T-helper 1 cell treated with Interleukin-12 subunit alpha and Interleukin-12 subunit beta and Interleukin-4 antibody, amounts not matched to agents 30 ng/mL and 1 ng/mL, for 36 hours (primary cell): ENCODE measurements at regions not wholly inside any gene's neighbourhood (a gene's known extent, or its start where the extent isn't known, plus 50 kb on each side); places are given as distances from the start of the nearest gene placed in this dataset.
"Not testable (repeated sequence)": the region's sequence is repeated elsewhere in the genome, so short reads cannot be mapped to it uniquely, and the experiment has no call there.

Experiments used
- intact Hi-C: fragments of 100-400 bp; cut with micrococcal nuclease; formaldehyde crosslinking; loops from one replicate; pipeline ENCODE4 v1.15.1; 2024

- intact Hi-C loops = no loop called here
These were observed 435.5 kb downstream of the DTWD2 start for GRCh38 chr5:118552731-118553360.

DNA sequence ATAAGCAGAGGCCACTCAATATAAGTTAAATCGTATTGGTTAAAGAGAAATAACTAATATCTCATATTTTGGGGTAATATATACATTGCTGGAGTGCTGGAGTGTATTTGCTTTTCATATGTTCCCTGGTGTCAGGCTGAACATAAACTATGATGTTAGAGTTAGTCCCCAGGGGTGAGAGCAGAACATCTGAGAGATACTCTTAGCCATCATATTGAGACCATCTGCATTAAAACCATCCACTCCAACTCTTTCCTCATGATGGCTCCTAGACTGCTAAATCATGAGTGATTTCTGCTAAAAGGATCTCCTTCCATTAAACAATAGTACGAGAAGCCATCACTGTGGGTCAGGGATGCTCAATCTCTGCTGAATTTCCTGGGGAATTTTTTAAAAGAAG, 436.2 kb downstream of the DTWD2 start:
- intact Hi-C loops = no loop called here

- intact Hi-C loops = no loop called here
These were observed 436.6 kb downstream of the DTWD2 start for GRCh38 chr5:118551716-118552115.

DNA sequence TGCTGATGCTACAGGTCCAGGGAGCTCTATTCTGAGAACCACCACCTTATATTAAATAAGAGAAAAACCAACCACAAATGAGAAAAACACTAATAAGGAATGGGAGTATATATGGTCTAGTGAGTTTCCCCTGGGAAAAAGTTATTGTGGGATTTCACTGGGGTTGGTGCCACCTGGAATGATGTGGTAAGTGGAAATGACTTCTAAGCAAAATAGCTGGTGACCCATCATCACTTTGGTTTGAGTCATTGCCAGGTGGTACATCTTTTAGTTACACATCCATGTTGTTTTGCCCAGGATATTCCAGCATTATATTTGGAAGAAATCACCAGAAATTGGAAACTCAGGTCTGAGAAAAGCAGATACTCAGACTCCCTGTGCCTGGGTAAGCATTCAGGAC, 437.3 kb downstream of the DTWD2 start:
- intact Hi-C loops = no loop called here

DNA sequence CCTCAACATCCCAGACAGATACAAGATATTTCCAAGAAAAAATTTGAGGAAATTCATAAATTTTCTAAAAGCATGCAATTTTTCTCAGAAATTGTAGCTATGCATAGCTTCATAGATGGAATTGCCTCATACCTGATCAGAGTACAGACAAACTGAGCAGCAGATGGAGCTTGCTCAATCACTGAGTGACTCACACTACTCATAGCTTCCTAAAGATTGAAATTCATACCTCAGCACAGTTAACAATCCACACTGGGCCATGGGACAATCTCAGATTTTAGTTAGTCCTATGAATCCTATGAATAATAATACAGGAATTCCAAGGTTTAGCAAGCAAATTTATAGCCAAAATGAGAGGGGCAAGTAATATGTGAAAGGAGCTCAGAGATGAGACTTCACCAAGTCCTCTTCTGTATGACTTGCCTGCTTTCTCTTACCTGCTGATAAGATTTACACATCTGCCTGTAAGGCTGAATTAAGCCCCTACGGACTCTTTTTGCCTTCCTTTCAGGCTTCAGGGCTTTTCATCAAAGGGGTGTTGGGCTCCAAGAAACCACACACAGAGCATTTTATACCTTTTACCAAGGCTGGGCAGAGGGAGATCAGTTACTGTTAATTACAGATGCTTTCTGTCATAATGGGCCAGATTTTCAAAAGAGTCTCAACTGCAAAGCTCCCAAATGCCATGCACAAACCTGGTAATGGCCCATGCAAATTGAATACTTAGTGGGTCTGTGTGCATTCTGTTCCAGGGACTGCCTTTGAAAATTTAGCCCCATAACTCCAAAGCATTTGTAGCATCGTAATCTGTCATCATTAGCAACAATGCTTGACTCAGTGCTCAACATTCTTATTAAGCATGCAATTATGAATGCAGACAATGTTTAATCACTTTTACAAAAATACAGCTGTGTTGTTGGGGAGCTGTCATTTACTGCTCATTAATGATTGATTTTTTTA, 439.3 kb downstream of the DTWD2 start:
- intact Hi-C loops = no loop called here

DNA sequence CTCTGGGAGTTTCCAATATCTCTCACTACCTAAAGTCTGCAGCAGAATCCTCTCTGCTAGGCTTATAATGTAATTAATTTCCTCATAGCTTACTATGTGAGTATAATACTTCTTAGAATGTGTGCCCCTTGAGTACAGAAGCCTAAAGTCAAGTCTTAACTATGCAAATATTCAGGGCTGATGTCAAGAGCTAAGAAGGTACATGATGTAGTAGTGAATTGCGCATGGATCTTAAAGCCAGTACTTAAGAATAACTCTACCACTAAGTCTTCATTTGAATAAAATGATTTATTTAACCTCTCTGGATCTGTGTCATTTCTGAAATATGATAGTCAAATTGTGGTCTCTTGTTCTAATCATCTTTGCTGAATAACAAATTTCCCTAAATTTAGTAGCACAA, 442.9 kb downstream of the DTWD2 start:
- intact Hi-C loops = no loop called here

DNA sequence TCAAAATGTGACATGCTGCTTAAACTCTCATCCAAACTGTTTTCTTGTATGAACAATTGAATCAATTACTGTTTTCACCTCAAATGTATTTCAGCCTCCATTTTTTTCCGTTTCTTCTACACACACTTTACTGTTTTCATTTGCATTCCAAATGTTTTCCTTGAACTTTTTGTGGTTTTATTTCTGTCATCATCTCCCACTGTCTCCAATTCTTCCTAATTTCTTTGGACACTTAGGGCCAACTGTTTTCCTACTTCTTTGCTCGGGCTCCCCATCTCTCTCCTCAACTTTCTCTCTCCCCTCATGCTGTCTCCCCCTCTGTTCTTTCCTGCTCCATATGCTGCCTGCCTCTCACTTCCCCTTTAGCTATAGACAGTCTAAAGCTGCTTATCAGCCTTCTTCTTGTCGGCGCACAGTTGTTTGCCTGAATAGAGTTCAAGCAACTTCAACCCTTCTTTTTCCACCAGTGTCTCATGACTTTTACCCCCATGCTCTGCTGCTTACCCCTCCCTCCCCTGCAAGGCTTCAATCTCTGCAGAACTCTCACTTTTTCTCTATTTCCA, 443.4 kb downstream of the DTWD2 start:
- intact Hi-C loops = no loop called here

GRCh38 chr5:118533923-118534322, 454.4 kb downstream of the DTWD2 start:
- intact Hi-C loops = no loop called here

GRCh38 chr5:118533156-118533555, 455.2 kb downstream of the DTWD2 start:
- intact Hi-C loops = no loop called here

GRCh38 chr5:118531276-118531675, 457.1 kb downstream of the DTWD2 start:
- intact Hi-C loops = no loop called here

DNA sequence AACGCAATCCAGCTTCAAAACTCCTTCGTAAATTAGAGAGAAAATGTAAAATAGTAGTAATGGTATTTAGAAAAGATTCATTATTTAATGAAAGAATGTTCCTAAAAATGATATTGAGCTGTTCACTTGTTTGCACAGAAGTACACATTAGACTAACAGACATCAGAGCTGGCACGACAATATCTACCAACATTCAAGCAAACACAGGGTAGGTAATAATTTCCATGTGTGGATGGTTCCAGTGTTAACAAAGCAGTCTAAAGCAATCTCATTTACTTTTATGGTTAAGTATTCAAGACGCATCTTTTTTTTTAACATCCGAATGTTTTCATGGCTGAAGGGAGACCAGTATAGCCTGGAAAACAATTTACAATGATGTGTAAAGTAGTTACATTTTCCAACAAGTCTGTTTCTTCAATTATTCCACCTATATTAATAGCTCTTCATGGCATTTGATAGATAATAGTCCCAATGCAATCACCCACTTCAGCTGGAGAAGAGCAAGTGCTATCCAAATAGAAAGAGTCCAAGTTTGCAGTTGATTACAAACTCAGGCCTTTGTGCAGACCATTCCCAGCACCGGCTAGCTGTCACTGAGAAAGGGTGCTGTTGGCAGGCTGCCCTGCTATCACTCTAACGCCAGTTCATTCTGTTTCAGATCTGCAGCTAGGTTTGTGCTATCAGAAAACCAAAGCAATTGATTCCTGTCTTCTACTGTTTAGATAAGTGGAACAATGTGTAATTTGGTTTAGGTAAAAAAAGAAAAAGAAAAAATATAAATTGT, 458.8 kb downstream of the DTWD2 start:
- intact Hi-C loops = no loop called here

GRCh38 chr5:118522626-118523025, 465.7 kb downstream of the DTWD2 start:
- intact Hi-C loops = no loop called here

DNA sequence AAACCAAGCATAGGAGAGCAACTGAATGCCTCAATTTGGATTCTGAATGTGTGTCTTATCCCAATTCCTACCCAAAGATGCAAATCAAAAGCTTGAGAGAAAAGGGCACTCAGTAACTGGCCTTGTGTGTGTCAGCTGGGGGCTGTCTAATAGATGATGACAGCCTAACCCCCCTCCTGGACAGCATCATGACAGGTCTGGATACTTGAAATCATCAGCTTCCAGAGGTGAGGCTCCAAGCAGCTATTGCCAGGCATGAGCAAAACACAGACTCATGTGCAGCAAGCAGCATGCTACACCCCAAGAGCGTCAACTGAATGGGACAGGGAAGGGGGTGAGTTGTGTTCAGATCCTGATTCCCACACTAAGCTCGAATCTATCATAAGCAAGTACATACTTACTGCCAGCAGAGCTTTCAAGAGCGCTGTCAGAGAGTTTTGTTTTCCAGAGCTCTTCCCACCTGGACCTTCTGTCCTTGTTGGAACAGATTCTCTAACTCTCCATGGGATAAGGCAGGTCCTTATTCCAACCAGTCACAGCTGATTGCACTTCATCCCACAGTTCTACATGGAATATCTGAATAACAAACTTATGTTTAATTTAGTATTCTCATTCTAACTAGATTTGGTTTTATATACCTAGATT, 467.5 kb downstream of the DTWD2 start:
- intact Hi-C loops = no loop called here

DNA sequence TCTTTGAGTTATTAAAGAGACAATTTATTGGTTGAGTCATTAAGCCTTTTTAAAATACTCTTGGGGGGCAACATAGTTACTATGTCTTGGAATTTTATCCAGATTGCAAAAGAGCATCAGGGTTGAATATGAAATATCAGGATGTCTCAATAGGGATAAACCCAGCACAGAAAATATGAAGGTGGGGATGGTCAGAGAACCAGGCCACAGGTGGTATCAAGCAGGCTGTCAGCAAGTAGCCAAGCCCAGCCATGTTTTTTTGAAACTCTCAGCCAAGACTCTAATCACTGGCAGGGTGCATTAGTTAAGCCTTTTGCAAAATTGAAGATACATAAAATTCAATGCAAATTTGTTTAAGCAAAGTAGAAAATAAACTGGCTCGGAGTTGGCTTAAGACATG, 468.9 kb downstream of the DTWD2 start:
- intact Hi-C loops = loop anchor here (10.0 kb wide), 1 partner anchor 1795 kb away; no protein-coding TSS in a partner anchor

GRCh38 chr5:118518720-118519119, 469.6 kb downstream of the DTWD2 start:
- intact Hi-C loops = loop anchor here (10.0 kb wide), 1 partner anchor 1796 kb away; no protein-coding TSS in a partner anchor

- intact Hi-C loops = loop anchor here (10.0 kb wide), 1 partner anchor 1803 kb away; no protein-coding TSS in a partner anchor
These were observed 476.5 kb downstream of the DTWD2 start for GRCh38 chr5:118511846-118512245.

DNA sequence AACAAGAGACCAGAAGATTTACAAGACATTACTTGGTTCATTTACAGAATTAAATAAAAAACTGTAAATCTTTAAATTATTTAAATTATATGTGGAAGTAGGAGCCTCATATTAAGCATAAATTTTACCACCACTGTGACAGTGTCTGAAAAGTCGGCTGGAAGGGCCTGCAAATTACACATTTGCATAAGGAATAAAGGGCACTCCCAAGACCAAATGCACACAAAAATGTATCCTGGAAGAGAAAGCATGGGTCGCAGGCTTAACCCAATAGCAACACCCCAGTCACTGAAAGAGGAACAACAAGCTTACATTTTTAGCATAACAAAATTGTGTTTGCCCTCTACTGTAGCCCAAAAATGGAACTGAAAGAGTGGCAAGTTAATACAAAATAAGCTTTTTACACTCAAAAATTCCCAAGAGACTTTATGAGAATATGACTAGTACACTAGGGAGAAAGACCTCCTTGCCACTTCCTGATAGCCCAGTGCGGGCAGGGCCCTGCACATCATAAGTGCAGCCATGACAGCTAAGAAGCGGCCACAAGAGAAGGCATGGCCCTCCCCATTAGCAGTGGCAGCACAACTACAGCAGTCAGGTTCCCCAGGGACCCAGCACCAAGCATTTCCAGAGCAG, 482.0 kb downstream of the DTWD2 start:
- intact Hi-C loops = no loop called here

DNA sequence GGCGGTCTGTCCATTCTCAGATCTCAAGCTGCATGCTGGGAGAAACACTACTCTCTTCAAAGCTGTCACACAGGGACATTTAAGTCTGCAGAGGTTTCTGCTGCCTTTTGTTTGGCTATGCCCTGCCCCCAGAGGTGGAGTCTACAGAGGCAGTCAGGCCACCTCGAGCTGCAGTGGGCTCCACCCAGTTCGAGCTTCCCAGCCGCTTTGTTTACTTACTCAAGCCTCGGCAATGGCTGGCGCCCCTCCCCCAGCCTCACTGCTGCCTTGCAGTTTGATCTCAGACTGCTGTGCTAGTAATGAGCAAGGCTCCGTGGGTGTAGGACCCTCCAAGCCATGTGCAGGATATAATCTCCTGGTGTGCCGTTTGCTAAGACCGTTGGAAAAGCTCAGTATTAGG, 486.1 kb downstream of the DTWD2 start:
- intact Hi-C loops = not testable (repeated sequence)

DNA sequence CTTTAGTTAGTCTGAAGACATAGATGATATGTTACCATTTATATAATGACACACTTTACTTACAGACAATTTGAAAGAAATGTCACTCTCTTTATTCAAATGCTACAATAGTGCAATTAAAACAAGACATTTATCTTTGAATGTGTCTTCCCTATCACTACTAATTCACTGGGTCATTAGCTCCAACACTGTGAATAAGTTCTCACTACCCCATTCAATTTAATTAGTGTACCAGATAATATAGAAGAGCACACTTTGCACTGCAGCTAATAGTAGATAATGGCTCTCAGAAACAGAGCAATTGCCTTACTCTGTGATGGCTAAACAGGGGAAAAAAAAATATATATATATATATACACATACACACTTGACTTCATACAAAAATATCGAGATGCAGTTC, 497.0 kb downstream of the DTWD2 start:
- intact Hi-C loops = no loop called here

DNA sequence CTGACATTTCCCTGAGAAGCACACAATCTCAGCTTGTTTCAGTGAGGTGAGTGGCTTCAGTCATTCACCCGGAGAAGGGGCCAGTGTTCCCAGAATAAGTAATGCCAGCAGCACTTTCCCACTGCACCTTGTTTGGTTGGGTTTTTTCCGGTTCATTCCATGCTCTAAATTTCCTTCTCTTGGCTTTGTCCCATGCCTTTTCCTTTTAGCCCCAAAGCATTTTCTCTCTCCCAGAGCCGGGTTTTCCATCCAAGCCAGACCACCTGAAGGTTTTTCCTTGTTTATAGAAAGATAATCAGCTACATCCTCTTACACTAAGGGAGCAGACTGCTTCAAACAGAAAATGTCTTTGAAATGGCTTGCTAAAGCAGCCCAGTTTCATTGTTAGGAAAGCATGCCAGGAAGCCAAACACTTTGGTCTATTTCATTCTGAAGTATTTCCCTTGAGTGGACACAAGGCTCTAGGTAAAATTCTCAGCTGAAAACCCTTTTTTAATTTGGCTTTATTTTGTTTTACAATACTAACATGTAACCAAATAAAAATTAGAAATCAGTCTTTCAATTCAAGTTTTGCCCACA, 501.6 kb downstream of the DTWD2 start:
- intact Hi-C loops = no loop called here
